IPS DF 6.9 (cell line): ENCODE measurements at regions not wholly inside any gene's neighbourhood (a gene's known extent, or its start where the extent isn't known, plus 50 kb on each side); places are given as distances from the start of the nearest gene placed in this dataset.
"Not testable (repeated sequence)": the region's sequence is repeated elsewhere in the genome, so short reads cannot be mapped to it uniquely, and the experiment has no call there.

Source experiments
- DNase-seq: peaks from one replicate; pipeline ENCODE4 v3.0.0-alpha.2; 2013; ENCODE audit warnings: low read depth, low spot score
- H3K27ac ChIP-seq: one replicate; pipeline ENCODE4 v1.5.1; 2013; ENCODE audit warnings: low read length, control low read depth
- H3K27me3 ChIP-seq: 2 replicates; pipeline ENCODE4 v1.6.1; 2013; ENCODE audit warnings: mild to moderate bottlenecking, low read length; ENCODE audit not compliant: control insufficient read depth, insufficient read depth
- H3K36me3 ChIP-seq: 2 replicates; pipeline ENCODE4 v1.6.1; 2013; ENCODE audit warnings: low read length; ENCODE audit not compliant: control insufficient read depth, insufficient read depth
- H3K4me1 ChIP-seq: 2 replicates; pipeline ENCODE4 v1.6.1; 2013; ENCODE audit warnings: low read length; ENCODE audit not compliant: control insufficient read depth, insufficient read depth
- H3K4me3 ChIP-seq: 2 replicates; pipeline ENCODE4 v1.5.1; 2013; ENCODE audit warnings: mild to moderate bottlenecking, low read length
- H3K9me3 ChIP-seq: 2 replicates; pipeline ENCODE4 v1.6.1; 2013; ENCODE audit warnings: low read length, inconsistent platforms; ENCODE audit not compliant: control insufficient read depth, insufficient read depth
- WGBS: extraction: QIAGEN DNeasy Blood & Tissue Kit; methylation state at CpG from one replicate; pipeline ENCODE4 v1.1.7; 2013; ENCODE audit warnings: mixed read lengths, missing lambda C conversion rate; ENCODE audit not compliant: insufficient read length, insufficient coverage; 5-methylcytosine and 5-hydroxymethylcytosine counted together

DNA sequence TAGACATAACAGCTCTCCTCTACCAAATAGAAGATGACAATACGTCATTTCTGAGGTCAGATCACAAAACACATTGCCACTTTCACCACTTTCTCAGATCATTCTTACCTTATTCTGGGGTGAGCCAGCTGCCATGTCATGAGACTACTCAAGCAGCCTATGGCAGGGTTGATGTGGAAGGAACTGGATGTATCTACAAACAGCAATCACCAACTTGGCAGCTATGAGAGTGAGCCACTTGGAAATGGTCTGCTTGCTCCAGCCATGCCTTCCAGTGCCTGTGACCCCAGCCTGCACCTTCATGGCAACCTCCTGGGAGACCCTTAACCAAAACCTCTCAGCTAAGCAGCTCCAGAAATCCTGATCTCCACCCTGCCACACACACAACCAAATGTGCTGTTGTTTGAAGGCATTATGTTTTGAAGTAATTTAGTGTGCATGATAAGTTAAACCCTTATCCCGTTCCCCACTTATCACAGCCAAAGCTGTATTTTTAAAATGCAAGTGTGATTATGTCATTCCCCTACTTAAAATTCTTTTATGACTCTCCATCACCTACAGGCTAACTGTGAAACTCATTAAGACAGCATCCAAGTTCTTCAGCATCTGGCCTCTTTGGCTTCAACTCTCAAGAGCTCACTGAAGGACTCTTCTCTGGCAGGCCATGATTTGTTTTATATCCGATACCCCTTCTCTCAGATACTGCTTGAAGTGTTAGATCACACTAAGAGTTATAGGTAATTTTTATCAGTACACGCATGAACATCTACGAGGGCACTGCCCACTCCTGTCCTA lies 150.6 kb downstream of the LY86 start:
- H3K27ac ChIP-seq, result no peak overlapping the region
- no peaks in the 10 kb centered on the region for H3K9me3 ChIP-seq
- no peak overlapping the region for H3K4me3 ChIP-seq
- H3K36me3 ChIP-seq, result no peaks in the 10 kb centered on the region
- no peaks in the 10 kb centered on the region for H3K27me3 ChIP-seq
- H3K4me1 ChIP-seq, result peaks cover 6% of the 10 kb centered on the region
- DNase-seq, result no peak
- WGBS, result no CpG with 5 or more reads among the region's 5 CpGs

DNA sequence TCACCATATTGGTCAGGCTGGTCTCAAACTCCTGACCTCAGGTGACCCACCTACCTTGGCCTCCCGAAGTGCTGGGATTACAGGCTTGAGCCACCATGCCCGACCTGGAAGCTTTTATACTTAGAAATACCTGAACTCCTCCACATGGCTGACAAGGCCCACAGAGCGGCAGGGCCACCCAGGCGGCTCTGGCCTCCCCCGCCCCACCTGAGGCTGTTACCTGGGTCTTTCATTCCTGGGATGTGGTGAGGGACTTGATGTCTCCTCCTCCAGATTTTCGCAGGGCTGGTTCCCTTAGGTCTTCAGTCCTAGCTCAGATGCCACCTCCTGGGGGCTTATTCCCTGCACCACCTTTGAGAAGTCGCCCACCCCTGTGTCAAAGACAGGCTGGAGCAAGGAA lies 152.1 kb downstream of the LY86 start:
- no peaks in the 10 kb centered on the region for H3K27me3 ChIP-seq
- no peak overlapping the region for H3K27ac ChIP-seq
- H3K36me3 ChIP-seq, result no peaks in the 10 kb centered on the region
- DNase-seq, result no peak
- no peak overlapping the region for H3K4me3 ChIP-seq
- no CpG with 5 or more reads among the region's 7 CpGs for WGBS
- no peaks in the 10 kb centered on the region for H3K9me3 ChIP-seq
- peaks cover 6% of the 10 kb centered on the region for H3K4me1 ChIP-seq

DNA sequence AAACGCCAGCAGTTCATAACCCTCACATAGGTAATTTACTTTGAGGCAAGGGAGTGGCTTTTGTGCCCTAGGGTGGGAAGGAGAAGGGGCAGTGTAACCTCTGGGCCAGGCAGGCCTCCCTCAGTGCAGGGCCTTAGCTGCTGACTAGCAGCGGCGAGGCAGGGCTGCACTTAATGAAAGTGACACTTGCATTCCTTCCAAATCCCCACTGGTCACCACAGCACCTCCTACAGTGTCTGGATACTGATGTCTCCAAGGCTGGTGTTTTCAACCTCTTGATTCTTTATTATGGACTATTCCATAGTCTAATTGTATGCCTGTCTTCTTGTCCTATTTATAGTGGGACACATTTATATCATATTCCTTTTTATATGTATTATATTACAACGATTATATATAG lies 152.7 kb downstream of the LY86 start:
- H3K9me3 ChIP-seq, result no peaks in the 10 kb centered on the region
- H3K4me1 ChIP-seq, result peaks cover 6% of the 10 kb centered on the region
- H3K4me3 ChIP-seq, result no peak overlapping the region
- no CpG with 5 or more reads among the region's 4 CpGs for WGBS
- H3K27ac ChIP-seq, result no peak overlapping the region
- H3K27me3 ChIP-seq, result no peaks in the 10 kb centered on the region
- no peaks in the 10 kb centered on the region for H3K36me3 ChIP-seq
- no peak for DNase-seq

DNA sequence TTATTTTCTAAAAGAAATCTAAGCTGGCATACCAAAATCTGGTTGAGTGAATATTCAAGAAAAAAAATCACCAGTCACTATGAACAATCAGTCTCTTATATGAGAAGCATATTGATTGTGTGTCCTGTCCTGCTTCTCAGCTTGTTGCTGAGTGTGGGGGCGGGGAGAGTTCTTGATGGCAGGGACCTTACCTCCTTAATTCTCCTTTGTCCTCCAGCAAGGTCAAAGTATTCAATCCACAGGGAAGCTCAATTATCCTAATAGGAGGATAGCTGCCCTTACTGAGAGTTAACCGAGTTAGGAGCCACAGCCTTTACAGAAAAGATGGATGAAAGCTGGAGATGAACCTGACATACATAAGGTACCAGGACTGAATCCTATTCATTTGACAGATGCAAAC lies 154.0 kb downstream of the LY86 start:
- no CpG with 5 or more reads among the region's 2 CpGs for WGBS
- Histone ChIP-seq H3K27me3 (no peaks in the 10 kb centered on the region), H3K36me3 (no peaks in the 10 kb centered on the region), H3K4me3 (no peak overlapping the region), H3K27ac (no peak overlapping the region), H3K4me1 (peaks cover 5% of the 10 kb centered on the region), H3K9me3 (no peaks in the 10 kb centered on the region)
- DNase-seq, result no peak

DNA sequence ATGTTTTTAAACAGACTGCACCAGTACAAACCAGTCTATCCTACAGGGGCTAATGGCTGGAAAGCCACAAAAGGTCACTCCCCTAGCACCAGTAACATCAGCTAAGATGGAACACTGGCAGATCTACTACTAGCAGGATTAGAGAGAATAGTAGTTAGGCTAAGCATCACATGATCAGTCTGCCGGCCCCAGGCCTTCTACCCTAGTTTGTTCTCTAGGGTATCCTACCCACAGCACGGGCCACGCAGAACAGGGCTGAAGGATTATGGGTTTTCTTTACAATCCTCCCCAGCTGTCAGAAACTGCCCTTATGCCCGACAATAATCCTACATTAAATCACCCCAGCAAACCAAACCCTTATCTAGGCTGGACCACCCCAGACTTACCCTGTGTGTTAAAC lies 156.0 kb downstream of the LY86 start:
- H3K27ac ChIP-seq, result no peak overlapping the region
- H3K4me3 ChIP-seq, result no peak overlapping the region
- H3K4me1 ChIP-seq, result peaks cover 5% of the 10 kb centered on the region
- no peak for DNase-seq
- no peaks in the 10 kb centered on the region for H3K9me3 ChIP-seq
- H3K36me3 ChIP-seq, result no peaks in the 10 kb centered on the region
- no peaks in the 10 kb centered on the region for H3K27me3 ChIP-seq
- no CpG with 5 or more reads among the region's 4 CpGs for WGBS

DNA sequence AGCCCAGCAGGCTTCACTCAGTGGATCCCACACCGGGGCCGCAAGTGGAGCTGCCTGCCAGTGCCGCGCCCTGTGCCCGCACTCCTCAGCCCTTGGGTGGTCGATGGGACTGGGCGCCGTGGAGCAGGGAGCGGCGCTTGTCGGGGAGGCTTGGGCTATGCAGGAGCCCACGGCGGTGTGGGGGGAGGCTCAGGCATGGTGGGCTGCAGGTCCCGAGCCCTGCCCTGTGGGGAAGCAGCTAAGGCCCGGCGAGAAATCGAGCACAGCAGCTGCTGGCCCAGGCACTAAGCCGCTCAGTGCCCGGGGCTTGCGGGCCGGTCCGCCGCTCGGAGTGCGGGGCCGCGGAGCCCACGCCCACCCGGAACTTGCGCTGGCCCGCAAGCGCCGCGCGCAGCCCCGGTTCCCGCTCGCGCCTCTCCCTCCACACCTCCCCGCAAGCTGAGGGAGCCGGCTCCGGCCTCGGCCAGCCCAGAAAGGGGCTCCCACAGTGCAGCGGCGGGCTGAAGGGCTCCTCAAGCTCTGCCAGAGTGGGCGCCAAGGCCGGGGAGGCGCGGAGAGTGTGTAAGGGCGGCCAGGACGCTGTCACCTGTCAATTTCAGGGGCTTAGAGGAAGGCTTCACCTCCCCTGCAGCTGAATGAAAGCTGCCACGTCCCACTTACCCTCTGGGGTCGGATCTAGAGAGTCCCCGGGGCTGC lies 157.3 kb downstream of the LY86 start:
- H3K9me3 ChIP-seq, DNase-seq, H3K27ac ChIP-seq, H3K4me3 ChIP-seq, H3K27me3 ChIP-seq, H3K36me3 ChIP-seq, H3K4me1 ChIP-seq: not testable (repeated sequence)
- no CpG with 5 or more reads among the region's 54 CpGs for WGBS

DNA sequence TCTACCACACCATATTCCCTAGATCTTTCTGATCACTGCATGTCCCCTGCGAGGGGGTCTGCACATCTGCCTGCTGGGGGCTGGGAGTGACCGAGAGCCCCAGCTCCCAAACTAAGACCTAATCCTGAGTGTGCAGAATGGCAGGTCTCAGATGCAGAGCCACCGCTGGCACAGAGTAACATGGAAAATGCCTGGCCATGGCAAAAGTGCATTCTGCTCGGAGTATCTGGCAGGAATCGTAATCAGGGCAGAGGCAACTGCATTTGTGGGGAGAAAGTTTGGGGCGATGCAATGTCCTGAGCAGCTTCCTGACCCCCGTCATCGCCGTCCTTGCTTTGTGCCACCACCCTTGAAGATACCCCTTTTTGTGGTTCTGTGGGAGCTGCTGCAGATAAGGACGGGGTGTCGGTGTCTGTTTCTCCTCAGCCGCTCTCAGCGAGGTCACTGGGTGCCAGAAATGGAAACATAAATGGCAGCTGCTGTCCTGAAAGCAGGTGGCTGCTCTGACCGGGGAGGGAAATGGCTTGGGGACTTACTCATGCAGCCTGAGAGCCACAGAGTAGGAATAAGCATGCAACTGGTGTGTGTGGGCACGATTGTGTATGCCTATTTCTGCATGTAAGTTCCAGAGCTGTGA lies 157.9 kb downstream of the LY86 start:
- H3K36me3 ChIP-seq, result no peaks in the 10 kb centered on the region
- no peak for DNase-seq
- no peaks in the 10 kb centered on the region for H3K9me3 ChIP-seq
- WGBS, result no CpG with 5 or more reads among the region's 15 CpGs
- H3K27ac ChIP-seq, result no peak overlapping the region
- no peaks in the 10 kb centered on the region for H3K27me3 ChIP-seq
- no peak overlapping the region for H3K4me3 ChIP-seq
- peaks cover 6% of the 10 kb centered on the region for H3K4me1 ChIP-seq

DNA sequence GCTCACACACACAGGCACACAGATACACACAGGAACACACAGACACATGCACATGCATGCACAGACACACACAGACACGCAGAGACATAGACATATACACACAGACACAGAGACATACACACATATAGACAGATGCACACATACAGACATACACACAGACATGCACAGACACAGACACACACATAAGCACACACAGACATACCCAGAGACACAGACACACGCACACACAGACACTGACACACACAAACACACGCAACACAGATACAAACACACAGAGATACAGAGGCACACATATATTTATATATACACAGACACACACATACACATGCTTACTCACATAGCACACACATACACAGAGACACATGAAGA lies 158.4 kb downstream of the LY86 start:
- no CpG with 5 or more reads among the region's 3 CpGs for WGBS
- Histone ChIP-seq H3K36me3 (no peaks in the 10 kb centered on the region), H3K27me3 (no peaks in the 10 kb centered on the region), H3K4me3 (no peak overlapping the region), H3K4me1 (peaks cover 8% of the 10 kb centered on the region), H3K9me3 (no peaks in the 10 kb centered on the region), H3K27ac (no peak overlapping the region)
- no peak for DNase-seq

DNA sequence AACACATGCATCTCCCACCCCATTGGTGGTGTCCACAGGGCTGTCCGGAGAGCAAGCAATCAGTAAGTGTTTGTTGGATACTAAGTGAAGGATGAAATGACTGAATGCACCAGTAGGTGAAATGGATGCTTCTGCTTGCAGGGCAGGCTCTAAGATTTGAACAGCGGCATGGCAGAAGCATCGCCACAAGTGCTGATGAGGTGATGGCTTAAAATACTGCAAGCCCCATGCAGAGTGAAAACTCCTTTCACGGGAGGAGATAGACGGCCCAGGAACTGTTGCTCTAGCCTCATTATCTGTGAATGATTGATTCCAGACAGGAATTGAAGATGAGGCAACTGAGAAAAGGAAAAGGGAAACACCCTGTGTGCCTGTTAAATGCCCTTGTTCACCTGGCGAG lies 158.9 kb downstream of the LY86 start:
- Histone ChIP-seq H3K9me3 (no peaks in the 10 kb centered on the region), H3K27ac (no peak overlapping the region), H3K36me3 (no peaks in the 10 kb centered on the region), H3K27me3 (no peaks in the 10 kb centered on the region), H3K4me3 (no peak overlapping the region), H3K4me1 (peaks cover 8% of the 10 kb centered on the region)
- no CpG with 5 or more reads among the region's 6 CpGs for WGBS
- no peak for DNase-seq

DNA sequence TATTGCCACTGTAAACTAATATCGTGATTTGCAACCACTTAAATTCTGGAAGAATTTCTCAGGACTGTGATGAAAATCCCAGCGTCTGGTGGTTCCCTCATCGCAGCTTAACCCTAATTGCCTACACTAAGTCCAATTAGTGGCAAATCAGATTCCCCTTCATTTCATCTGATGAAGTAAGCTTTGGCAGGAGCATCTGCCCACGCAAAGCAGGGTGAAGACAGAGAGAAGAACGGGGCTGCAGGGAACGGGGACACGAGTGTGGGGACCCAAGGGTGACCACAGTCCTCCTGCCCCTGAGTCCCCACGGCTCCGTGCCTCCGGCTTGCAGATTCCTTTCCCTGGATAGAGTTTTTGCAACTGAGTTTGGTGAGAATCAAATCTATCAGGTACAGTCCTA lies 159.5 kb downstream of the LY86 start:
- H3K4me3 ChIP-seq, result no peak overlapping the region
- no peak for DNase-seq
- H3K27me3 ChIP-seq, result no peaks in the 10 kb centered on the region
- no CpG with 5 or more reads among the region's 10 CpGs for WGBS
- peaks cover 3% of the 10 kb centered on the region; the same call in 1 of the 2 replicates for H3K4me1 ChIP-seq
- H3K27ac ChIP-seq, result no peak overlapping the region
- H3K9me3 ChIP-seq, result no peaks in the 10 kb centered on the region
- H3K36me3 ChIP-seq, result no peaks in the 10 kb centered on the region
